CD14-positive monocyte (primary cell): ENCODE measurements at regions not wholly inside any gene's neighbourhood (a gene's known extent, or its start where the extent isn't known, plus 50 kb on each side); places are given as distances from the start of the nearest gene placed in this dataset.
A peak's percentile ranks its signal among the peaks of the same experiment; 100 is the strongest.

Experiments
- DNase-seq, 3 donors: peaks; one replicate each; pipeline ENCODE4 v3.0.0-alpha.2; 2011 to 2022
- H2AFZ ChIP-seq: 2 replicates; pipeline ENCODE4 v1.6.0; 2012; ENCODE audit warnings: mild to moderate bottlenecking, low read depth, low read length, inconsistent platforms; ENCODE audit not compliant: insufficient read depth, poor library complexity, severe bottlenecking
- H3K27ac ChIP-seq, 2 donors: 1 replicate in 1 of 2; 2 replicates in 1 of 2; pipeline ENCODE4 v1.5.1; 2012 to 2013; ENCODE audit warnings: low read length in 2 of 2, control low read depth in 1 of 2, inconsistent platforms in 1 of 2, low read depth in 1 of 2, mild to moderate bottlenecking in 1 of 2
- H3K27me3 ChIP-seq, 2 donors: one replicate each; pipeline versions ENCODE4 v1.6.0 to v1.6.1; 2011 to 2013; ENCODE audit warnings: low read length in 2 of 2; ENCODE audit not compliant: control insufficient read depth in 2 of 2, insufficient read depth in 2 of 2
- H3K36me3 ChIP-seq, 2 donors: replicated peaks in 1 of 2; 1 replicate in 1 of 2; 2 replicates in 1 of 2; pipeline versions ENCODE4 v1.5.1 to v1.6.1; 2012 to 2013; ENCODE audit warnings: low read length in 2 of 2, control low read depth in 1 of 2, inconsistent platforms in 1 of 2, mild to moderate bottlenecking in 1 of 2; ENCODE audit not compliant: insufficient read depth in 2 of 2, control insufficient read depth in 1 of 2
- H3K4me1 ChIP-seq, 2 donors: 1 replicate in 1 of 2; 2 replicates in 1 of 2; pipeline versions ENCODE4 v1.5.1 to v1.6.1; 2012 to 2013; ENCODE audit warnings: low read length in 2 of 2, control low read depth in 1 of 2, inconsistent platforms in 1 of 2, mild to moderate bottlenecking in 1 of 2, moderate library complexity in 1 of 2; ENCODE audit not compliant: insufficient read depth in 2 of 2, control insufficient read depth in 1 of 2
- H3K4me2 ChIP-seq: replicated peaks from 2 replicates; pipeline ENCODE3; 2012; ENCODE audit warnings: low read length, moderate library complexity, mild to moderate bottlenecking; ENCODE audit not compliant: poor library complexity, severe bottlenecking; ENCODE audit errors: extremely low read depth
- H3K4me3 ChIP-seq, 3 experiments: fragments of 200-600 bp in 1 of 3; sonication (generic) in 1 of 3; replicated peaks in 1 of 3; 1 replicate in 2 of 3; 2 replicates in 1 of 3; pipeline ENCODE4 v1.5.1; 2011 to 2013; ENCODE audit warnings: low read length in 3 of 3, mild to moderate bottlenecking in 3 of 3, control low read depth in 2 of 3, low read depth in 2 of 3, inconsistent platforms in 1 of 3, moderate library complexity in 1 of 3
- H3K79me2 ChIP-seq: 2 replicates; pipeline ENCODE4 v1.6.0; 2012; ENCODE audit warnings: mild to moderate bottlenecking, control low read depth, inconsistent platforms, low read length, moderate library complexity; ENCODE audit not compliant: insufficient read depth
- H3K9ac ChIP-seq: 2 replicates; pipeline ENCODE4 v1.6.0; 2017; ENCODE audit warnings: low read length, mild to moderate bottlenecking; ENCODE audit not compliant: insufficient read depth, poor library complexity, severe bottlenecking
- H3K9me3 ChIP-seq, 2 donors: replicated peaks in 1 of 2; 1 replicate in 1 of 2; 2 replicates in 1 of 2; pipeline versions ENCODE4 v1.5.1 to v1.6.1; 2012 to 2013; ENCODE audit warnings: low read length in 2 of 2, control low read depth in 1 of 2; ENCODE audit not compliant: control insufficient read depth in 1 of 2, insufficient read depth in 1 of 2
- H4K20me1 ChIP-seq: 2 replicates; pipeline ENCODE4 v1.6.0; 2012; ENCODE audit warnings: mild to moderate bottlenecking, low read length, control low read depth, moderate library complexity; ENCODE audit not compliant: insufficient read depth
- H3K27ac Mint-ChIP-seq, 7 donors: one replicate each; pipeline ENCODE4 v1.8.0; 2020; ENCODE audit warnings: mild to moderate bottlenecking in 7 of 7, mixed read lengths in 7 of 7, moderate library complexity in 6 of 7, inconsistent platforms in 2 of 7
- H3K27me3 Mint-ChIP-seq, 3 donors: one replicate each; pipeline ENCODE4 v1.8.0; 2021 to 2022; ENCODE audit warnings: low read depth in 3 of 3, mild to moderate bottlenecking in 3 of 3, mixed read lengths in 3 of 3, moderate library complexity in 3 of 3, inconsistent platforms in 1 of 3
- H3K36me3 Mint-ChIP-seq, 2 donors: one replicate each; pipeline ENCODE4 v1.8.0; 2020; ENCODE audit warnings: mixed read lengths in 2 of 2, inconsistent platforms in 1 of 2, mild to moderate bottlenecking in 1 of 2
- H3K4me1 Mint-ChIP-seq: one replicate; pipeline ENCODE4 v1.8.0; 2020; ENCODE audit warnings: mild to moderate bottlenecking, mixed read lengths
- H3K4me3 Mint-ChIP-seq, 2 donors: one replicate each; pipeline ENCODE4 v1.8.0; 2020; ENCODE audit warnings: mild to moderate bottlenecking in 2 of 2, mixed read lengths in 2 of 2, moderate library complexity in 1 of 2
- H3K9me3 Mint-ChIP-seq, 7 donors: one replicate each; pipeline ENCODE4 v1.8.0; 2020 to 2022; ENCODE audit warnings: mixed read lengths in 7 of 7, mild to moderate bottlenecking in 6 of 7, moderate library complexity in 6 of 7, inconsistent platforms in 2 of 7
- WGBS: methylation state at CpG from one replicate; pipeline ENCODE4 v1.1.5; 2013; ENCODE audit warnings: missing lambda C conversion rate; ENCODE audit not compliant: insufficient coverage; 5-methylcytosine and 5-hydroxymethylcytosine counted together
- intact Hi-C, 2 donors: fragments of 100-400 bp; cut with micrococcal nuclease; formaldehyde crosslinking; loops; one replicate each; pipeline versions ENCODE4 v1.15.0 to v1.15.1; 2023
- TF ChIP-seq, protein P1 (sequence below): fragments of 200-600 bp; IDR thresholded peaks from one replicate; pipeline ENCODE4 v1.8.0; 2022; ENCODE audit warnings: antibody characterized with exemption, mild to moderate bottlenecking

DNA sequence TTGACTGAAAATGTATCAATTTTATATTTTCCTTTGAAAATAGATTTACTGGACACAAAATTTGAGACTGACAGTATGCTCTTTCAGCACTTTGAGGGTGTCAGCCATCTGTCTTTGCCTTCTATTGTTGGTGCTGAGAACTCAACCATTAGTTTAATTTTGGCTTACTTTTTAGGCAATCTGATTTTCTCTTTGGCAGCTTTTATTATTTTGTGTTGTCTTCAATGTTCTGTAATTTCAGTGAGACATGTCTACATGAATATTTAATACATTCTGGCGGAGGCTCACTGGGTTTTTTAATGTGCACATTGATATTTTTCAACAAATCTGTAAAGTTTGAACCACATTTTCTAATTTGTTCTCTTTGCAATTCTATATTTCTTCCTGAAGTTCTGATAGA is 648.6 kb downstream of the C6orf118 start:
- intact Hi-C loops, result no loop called here
- Histone ChIP-seq H2AFZ (no peak overlapping the region), H3K4me2 (no peak overlapping the region), H3K9me3 (peaks cover 3 to 29% of the 10 kb centered on the region in 2 donors), H3K4me1 (no peaks in the 10 kb centered on the region), H3K4me3 (no peak overlapping the region), H3K27me3 (no peaks in the 10 kb centered on the region), H4K20me1 (no peaks in the 10 kb centered on the region), H3K27ac (no peak overlapping the region), H3K79me2 (no peaks in the 10 kb centered on the region), H3K36me3 (no peaks in the 10 kb centered on the region), H3K9ac (no peak overlapping the region)
- H3K27me3 Mint-ChIP-seq, result peaks cover 0 to 3% (median 0%) of the 10 kb centered on the region in 3 donors
- DNase-seq, result no peak
- no peaks in the 10 kb centered on the region for H3K36me3 Mint-ChIP-seq
- no peak overlapping the region for H3K4me3 Mint-ChIP-seq
- H3K27ac Mint-ChIP-seq, result no peak overlapping the region
- H3K9me3 Mint-ChIP-seq, result peaks cover 6 to 24% (median 11%) of the 10 kb centered on the region in 7 donors
- H3K4me1 Mint-ChIP-seq, result no peaks in the 10 kb centered on the region
- WGBS, result 80% methylated on average over 1 of the region's 1 CpG
- TF ChIP-seq, protein P1, sequence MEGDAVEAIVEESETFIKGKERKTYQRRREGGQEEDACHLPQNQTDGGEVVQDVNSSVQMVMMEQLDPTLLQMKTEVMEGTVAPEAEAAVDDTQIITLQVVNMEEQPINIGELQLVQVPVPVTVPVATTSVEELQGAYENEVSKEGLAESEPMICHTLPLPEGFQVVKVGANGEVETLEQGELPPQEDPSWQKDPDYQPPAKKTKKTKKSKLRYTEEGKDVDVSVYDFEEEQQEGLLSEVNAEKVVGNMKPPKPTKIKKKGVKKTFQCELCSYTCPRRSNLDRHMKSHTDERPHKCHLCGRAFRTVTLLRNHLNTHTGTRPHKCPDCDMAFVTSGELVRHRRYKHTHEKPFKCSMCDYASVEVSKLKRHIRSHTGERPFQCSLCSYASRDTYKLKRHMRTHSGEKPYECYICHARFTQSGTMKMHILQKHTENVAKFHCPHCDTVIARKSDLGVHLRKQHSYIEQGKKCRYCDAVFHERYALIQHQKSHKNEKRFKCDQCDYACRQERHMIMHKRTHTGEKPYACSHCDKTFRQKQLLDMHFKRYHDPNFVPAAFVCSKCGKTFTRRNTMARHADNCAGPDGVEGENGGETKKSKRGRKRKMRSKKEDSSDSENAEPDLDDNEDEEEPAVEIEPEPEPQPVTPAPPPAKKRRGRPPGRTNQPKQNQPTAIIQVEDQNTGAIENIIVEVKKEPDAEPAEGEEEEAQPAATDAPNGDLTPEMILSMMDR, result no peak

DNA sequence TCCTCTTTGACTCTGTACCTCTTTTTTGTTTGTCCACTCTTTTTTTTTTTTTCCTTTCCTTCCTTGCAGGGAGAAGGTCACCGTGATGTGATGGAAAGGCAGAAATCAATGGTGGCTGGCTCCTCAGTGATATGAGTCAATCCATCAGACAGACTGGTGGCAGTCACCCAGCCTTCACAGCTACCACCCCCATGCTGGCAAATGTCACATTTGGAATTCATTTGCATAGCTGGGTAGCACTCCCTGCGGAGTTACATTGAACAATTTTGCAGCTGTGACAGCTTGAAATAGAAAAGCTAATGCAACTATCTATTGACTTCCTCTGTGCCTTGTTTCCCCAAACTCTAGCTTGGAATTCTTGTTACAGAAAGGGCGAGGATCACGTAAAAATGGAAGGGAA is 668.4 kb downstream of the C6orf118 start:
- H3K27ac Mint-ChIP-seq, result no peak overlapping the region
- Histone ChIP-seq H3K36me3 (no peaks in the 10 kb centered on the region), H3K9me3 (peaks cover 0 to 2% of the 10 kb centered on the region in 2 donors), H4K20me1 (no peaks in the 10 kb centered on the region), H3K27me3 (no peaks in the 10 kb centered on the region), H3K4me3 (no peak overlapping the region), H3K9ac (no peak overlapping the region), H3K79me2 (no peaks in the 10 kb centered on the region), H3K4me1 (no peaks in the 10 kb centered on the region), H3K27ac (no peak overlapping the region), H2AFZ (no peak overlapping the region), H3K4me2 (no peak overlapping the region)
- WGBS, result 95% methylated on average over 3 of the region's 4 CpGs
- peak overlapping the region in 1 of 2 donors; percentile 41 for H3K4me3 Mint-ChIP-seq
- no peaks in the 10 kb centered on the region for H3K27me3 Mint-ChIP-seq
- TF ChIP-seq, protein P1, result no peak
- intact Hi-C loops, result no loop called here
- no peak for DNase-seq
- H3K36me3 Mint-ChIP-seq, result no peaks in the 10 kb centered on the region
- H3K9me3 Mint-ChIP-seq, result peaks cover 2 to 8% (median 5%) of the 10 kb centered on the region in 7 donors
- no peaks in the 10 kb centered on the region for H3K4me1 Mint-ChIP-seq
